Loucy (cell line): ENCODE measurements at regions not wholly inside any gene's neighbourhood (a gene's known extent, or its start where the extent isn't known, plus 50 kb on each side); places are given as distances from the start of the nearest gene placed in this dataset.

ENCODE experiments used
- H2AFZ ChIP-seq: fragments of 200-600 bp; sonication (generic); 2 replicates; pipeline ENCODE4 v1.6.0; 2016; ENCODE audit warnings: antibody characterized with exemption, mild to moderate bottlenecking, low read length, moderate library complexity
- H3F3A ChIP-seq: fragments of 200-600 bp; 2 replicates; pipeline ENCODE4 v1.6.0; 2016; ENCODE audit warnings: antibody characterized with exemption, low read depth, mild to moderate bottlenecking
- H3K27me3 ChIP-seq: fragments of 200-600 bp; sonication (generic); 2 replicates; pipeline ENCODE4 v1.6.1; 2014; ENCODE audit warnings: low read length, mild to moderate bottlenecking; ENCODE audit not compliant: insufficient read depth, poor library complexity, severe bottlenecking
- H3K36me3 ChIP-seq: fragments of 200-600 bp; sonication (generic); 2 replicates; pipeline ENCODE4 v1.6.1; 2016; ENCODE audit warnings: low read length; ENCODE audit not compliant: insufficient read depth
- H3K4me1 ChIP-seq: fragments of 200-600 bp; sonication (generic); 2 replicates; pipeline ENCODE4 v1.5.1; 2014; ENCODE audit warnings: low read length, mild to moderate bottlenecking; ENCODE audit not compliant: insufficient read depth, poor library complexity, severe bottlenecking
- H3K4me2 ChIP-seq: fragments of 200-600 bp; sonication (generic); 2 replicates; pipeline ENCODE4 v1.6.0; 2014; ENCODE audit warnings: antibody characterized with exemption, low read length, low read depth, mild to moderate bottlenecking; ENCODE audit not compliant: poor library complexity, severe bottlenecking
- H3K4me3 ChIP-seq: fragments of 200-600 bp; sonication (generic); 2 replicates; pipeline ENCODE4 v1.5.1; 2014; ENCODE audit warnings: low read length, mild to moderate bottlenecking, mixed read lengths; ENCODE audit not compliant: poor library complexity, severe bottlenecking
- H3K79me2 ChIP-seq: fragments of 200-600 bp; sonication (generic); 2 replicates; pipeline ENCODE4 v1.6.1; 2014; ENCODE audit warnings: low read length; ENCODE audit not compliant: insufficient read depth
- H3K9ac ChIP-seq: fragments of 200-600 bp; sonication (generic); 2 replicates; pipeline ENCODE4 v1.6.0; 2014; ENCODE audit warnings: mild to moderate bottlenecking, low read depth, low read length, moderate library complexity; ENCODE audit not compliant: poor library complexity, severe bottlenecking
- H3K9me2 ChIP-seq: fragments of 200-600 bp; sonication (generic); replicated peaks from 2 replicates; pipeline ENCODE4 v1.6.1; 2016; ENCODE audit warnings: low read depth, low read length, mixed read lengths
- H3K9me3 ChIP-seq: fragments of 200-600 bp; sonication (generic); 2 replicates; pipeline ENCODE4 v1.6.1; 2014; ENCODE audit warnings: mild to moderate bottlenecking, antibody characterized with exemption, low read length, low read depth; ENCODE audit not compliant: insufficient read depth
- H4K20me1 ChIP-seq: fragments of 200-600 bp; sonication (generic); 2 replicates; pipeline ENCODE4 v1.6.0; 2014; ENCODE audit warnings: antibody characterized with exemption, low read length, mild to moderate bottlenecking; ENCODE audit not compliant: insufficient read depth, poor library complexity, severe bottlenecking
- EZH2phosphoT487 ChIP-seq: fragments of 200-600 bp; IDR thresholded peaks from 2 replicates; pipeline ENCODE4 v1.6.1; 2018; ENCODE audit warnings: antibody characterized with exemption, mild to moderate bottlenecking, moderate library complexity, borderline replicate concordance
- TF ChIP-seq, protein P1 (sequence below): fragments of 200-600 bp; sonication (generic); conservative IDR thresholded peaks from 2 replicates; pipeline ENCODE4 v1.5.1; 2014; ENCODE audit warnings: mild to moderate bottlenecking, antibody characterized with exemption, low read length

- Histone ChIP-seq H3K4me3 (no peak overlapping the region), H3K4me1 (no peaks in the 10 kb centered on the region), H3K4me2 (no peak overlapping the region), H3K9me2 (no peaks in the 10 kb centered on the region), H3F3A (no peaks in the 10 kb centered on the region), H3K9ac (no peak overlapping the region), H4K20me1 (no peaks in the 10 kb centered on the region), H2AFZ (no peak overlapping the region), H3K79me2 (no peaks in the 10 kb centered on the region), H3K27me3 (no peaks in the 10 kb centered on the region), H3K9me3 (0 out of 2 replicates have a peak, but pooled peaks cover 3% of the 10 kb centered on the region), H3K36me3 (no peaks in the 10 kb centered on the region)
- TF ChIP-seq, protein P1, sequence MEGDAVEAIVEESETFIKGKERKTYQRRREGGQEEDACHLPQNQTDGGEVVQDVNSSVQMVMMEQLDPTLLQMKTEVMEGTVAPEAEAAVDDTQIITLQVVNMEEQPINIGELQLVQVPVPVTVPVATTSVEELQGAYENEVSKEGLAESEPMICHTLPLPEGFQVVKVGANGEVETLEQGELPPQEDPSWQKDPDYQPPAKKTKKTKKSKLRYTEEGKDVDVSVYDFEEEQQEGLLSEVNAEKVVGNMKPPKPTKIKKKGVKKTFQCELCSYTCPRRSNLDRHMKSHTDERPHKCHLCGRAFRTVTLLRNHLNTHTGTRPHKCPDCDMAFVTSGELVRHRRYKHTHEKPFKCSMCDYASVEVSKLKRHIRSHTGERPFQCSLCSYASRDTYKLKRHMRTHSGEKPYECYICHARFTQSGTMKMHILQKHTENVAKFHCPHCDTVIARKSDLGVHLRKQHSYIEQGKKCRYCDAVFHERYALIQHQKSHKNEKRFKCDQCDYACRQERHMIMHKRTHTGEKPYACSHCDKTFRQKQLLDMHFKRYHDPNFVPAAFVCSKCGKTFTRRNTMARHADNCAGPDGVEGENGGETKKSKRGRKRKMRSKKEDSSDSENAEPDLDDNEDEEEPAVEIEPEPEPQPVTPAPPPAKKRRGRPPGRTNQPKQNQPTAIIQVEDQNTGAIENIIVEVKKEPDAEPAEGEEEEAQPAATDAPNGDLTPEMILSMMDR = no peak
- TF ChIP-seq EZH2phosphoT487 = no peak
Observed at GRCh38 chr21:32861866-32862265, 90.3 kb upstream of the PAXBP1 start.

DNA sequence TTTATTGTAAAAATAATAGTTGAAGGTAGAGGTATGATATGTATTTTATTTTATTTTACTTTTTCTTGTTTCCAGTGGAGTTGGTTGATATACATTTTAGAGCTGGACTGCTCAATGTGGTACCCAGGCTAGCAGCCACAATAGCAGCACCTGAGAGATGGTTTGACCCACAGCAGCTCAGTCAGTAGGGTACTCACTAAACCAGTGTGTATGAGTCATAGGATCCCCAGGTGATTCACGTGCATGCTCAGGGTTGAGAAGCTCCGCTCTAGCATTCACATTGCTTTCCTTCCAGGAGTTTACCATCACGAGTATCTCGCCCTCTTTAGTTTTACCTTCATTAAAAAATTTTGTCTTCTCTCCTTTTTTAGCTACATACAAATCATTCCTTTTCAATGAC is 96.0 kb upstream of the PAXBP1 start:
- H3K36me3 ChIP-seq = no peaks in the 10 kb centered on the region

DNA sequence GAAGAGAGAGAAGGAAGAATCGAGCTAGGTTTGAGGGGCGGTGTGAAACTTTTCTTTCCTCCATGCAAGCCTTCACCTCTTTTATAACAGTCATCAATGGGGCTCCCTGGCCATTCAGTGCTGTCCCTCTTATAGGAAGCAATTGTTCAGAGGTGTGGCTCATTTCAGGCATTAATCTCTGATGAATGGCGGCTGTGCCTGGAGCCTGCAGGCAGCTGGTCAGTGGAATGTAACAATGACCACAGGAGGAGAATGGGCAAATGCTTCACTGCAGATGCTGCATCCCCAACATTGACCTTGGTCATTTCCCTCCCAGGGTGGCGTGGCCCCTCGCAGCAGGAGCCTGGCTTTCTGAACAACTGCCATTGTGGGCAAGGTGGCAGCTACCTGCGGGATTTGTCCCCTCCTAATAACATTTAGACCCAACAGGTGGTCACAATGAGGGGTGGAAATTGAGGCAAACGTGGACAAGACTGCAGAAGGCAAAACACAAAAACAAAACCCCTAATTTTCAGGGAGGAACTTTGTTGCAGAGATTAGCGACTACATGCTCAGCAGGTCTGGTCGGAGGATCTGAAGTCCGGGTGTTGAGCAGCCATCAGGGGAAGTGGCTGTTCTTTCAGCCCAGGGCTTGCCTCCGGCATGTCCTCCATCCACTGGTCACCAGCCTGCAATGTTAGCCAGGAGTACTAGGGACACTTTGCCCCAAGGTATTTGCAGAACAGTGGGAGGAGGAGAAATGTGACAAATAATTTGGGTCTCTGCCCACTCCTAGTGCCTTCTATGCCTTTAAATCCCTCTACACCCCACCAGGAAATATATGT is 97.3 kb upstream of the PAXBP1 start:
- Histone ChIP-seq H3K4me1 (no peaks in the 10 kb centered on the region), H3K4me3 (no peak overlapping the region), H3K36me3 (no peaks in the 10 kb centered on the region), H3K79me2 (no peaks in the 10 kb centered on the region), H3K9me2 (no peaks in the 10 kb centered on the region), H3K27me3 (no peaks in the 10 kb centered on the region), H3K9me3 (no peaks in the 10 kb centered on the region), H3F3A (no peaks in the 10 kb centered on the region), H2AFZ (no peak overlapping the region), H3K9ac (no peak overlapping the region), H4K20me1 (no peaks in the 10 kb centered on the region), H3K4me2 (no peak overlapping the region)
- no peak for TF ChIP-seq EZH2phosphoT487
- TF ChIP-seq, protein P1 = no peak

More for the DNA sequence above, 96.0 kb upstream of the PAXBP1 start:
- no peaks in the 10 kb centered on the region for H3K79me2 ChIP-seq
- no peaks in the 10 kb centered on the region for H3K4me1 ChIP-seq
- TF ChIP-seq, protein P1 = no peak
- TF ChIP-seq EZH2phosphoT487 = no peak
- H3K27me3 ChIP-seq = no peaks in the 10 kb centered on the region
- no peak overlapping the region for H3K4me3 ChIP-seq
- H3F3A ChIP-seq = no peaks in the 10 kb centered on the region
- H4K20me1 ChIP-seq = no peaks in the 10 kb centered on the region
- H3K9ac ChIP-seq = no peak overlapping the region
- H2AFZ ChIP-seq = no peak overlapping the region
- H3K4me2 ChIP-seq = no peak overlapping the region
- no peaks in the 10 kb centered on the region for H3K9me3 ChIP-seq
- H3K9me2 ChIP-seq = no peaks in the 10 kb centered on the region
